HAP-1 (cell line): ENCODE measurements at regions not wholly inside any gene's neighbourhood (a gene's known extent, or its start where the extent isn't known, plus 50 kb on each side); places are given as distances from the start of the nearest gene placed in this dataset.

Experiments used
- DNase-seq, 2 experiments: peaks; one replicate each; pipeline ENCODE4 v3.0.0-alpha.2; 2016 to 2020; ENCODE audit warnings: low spot score in 2 of 2
- H3K27me3 ChIP-seq: fragments of 250-450 bp; sonication (Bioruptor Pico); 2 replicates; pipeline ENCODE4 v1.5.1; 2020; ENCODE audit warnings: low read depth, mild to moderate bottlenecking, moderate library complexity
- H3K36me3 ChIP-seq: fragments of 250-450 bp; sonication (Bioruptor Pico); replicated peaks from 2 replicates; pipeline ENCODE4 v1.5.1; 2020; ENCODE audit warnings: mild to moderate bottlenecking
- H3K4me1 ChIP-seq: fragments of 250-450 bp; sonication (Bioruptor Pico); 2 replicates; pipeline ENCODE4 v1.5.1; 2020; ENCODE audit warnings: mild to moderate bottlenecking
- H3K4me3 ChIP-seq: fragments of 250-450 bp; sonication (Bioruptor Pico); 2 replicates; pipeline ENCODE4 v1.5.1; 2020; ENCODE audit warnings: mild to moderate bottlenecking, moderate library complexity
- H3K9me3 ChIP-seq: fragments of 250-450 bp; sonication (Bioruptor Pico); 2 replicates; pipeline ENCODE4 v1.5.1; 2020; ENCODE audit warnings: mild to moderate bottlenecking, moderate library complexity
- in situ Hi-C: fragments of 300-500 bp; cut with MboI; formaldehyde crosslinking; loops from 3 replicates; pipeline ENCODE4 v1.14.3; 2020; ENCODE audit warnings: low sequenced_read_pairs, inconsistent platforms, mixed read lengths

GRCh38 chr3:180354214-180354613 lies 247.7 kb upstream of the TTC14 start:
- Histone ChIP-seq H3K4me3 (no peak overlapping the region), H3K9me3 (no peaks in the 10 kb centered on the region), H3K36me3 (no peaks in the 10 kb centered on the region), H3K27me3 (no peaks in the 10 kb centered on the region), H3K4me1 (peaks cover 13% of the 10 kb centered on the region)
- in situ Hi-C loops = no loop called here
- no peak for DNase-seq

- no peaks in the 10 kb centered on the region for H3K27me3 ChIP-seq
- H3K9me3 ChIP-seq = no peaks in the 10 kb centered on the region
- no peak overlapping the region for H3K4me3 ChIP-seq
- in situ Hi-C loops = no loop called here
- H3K4me1 ChIP-seq = peaks cover 13% of the 10 kb centered on the region
- DNase-seq = no peak
- no peaks in the 10 kb centered on the region for H3K36me3 ChIP-seq
Measured at GRCh38 chr3:180358179-180358578, 243.8 kb upstream of the TTC14 start.

- Histone ChIP-seq H3K9me3 (no peaks in the 10 kb centered on the region), H3K4me3 (no peak overlapping the region), H3K27me3 (peaks cover 4% of the 10 kb centered on the region; the same call in 1 of the 2 replicates), H3K4me1 (peaks cover 7% of the 10 kb centered on the region), H3K36me3 (no peaks in the 10 kb centered on the region)
- no peak for DNase-seq
- in situ Hi-C loops = no loop called here
Measured at GRCh38 chr3:180359061-180359952, 242.7 kb upstream of the TTC14 start.

GRCh38 chr3:180359953-180360279 lies 242.0 kb upstream of the TTC14 start:
- Histone ChIP-seq H3K27me3 (peaks cover 4% of the 10 kb centered on the region; the same call in 1 of the 2 replicates), H3K4me1 (peaks cover 5% of the 10 kb centered on the region; the same call in 1 of the 2 replicates), H3K36me3 (no peaks in the 10 kb centered on the region), H3K4me3 (no peak overlapping the region), H3K9me3 (no peaks in the 10 kb centered on the region)
- in situ Hi-C loops = no loop called here
- DNase-seq = no peak

- Histone ChIP-seq H3K36me3 (no peaks in the 10 kb centered on the region), H3K9me3 (no peaks in the 10 kb centered on the region), H3K4me1 (no peaks in the 10 kb centered on the region), H3K4me3 (no peak overlapping the region), H3K27me3 (peaks cover 4% of the 10 kb centered on the region; the same call in 1 of the 2 replicates)
- DNase-seq = no peak
- in situ Hi-C loops = no loop called here
Measured at GRCh38 chr3:180362081-180362480, 239.9 kb upstream of the TTC14 start.

GRCh38 chr3:180375831-180376230 lies 226.1 kb upstream of the TTC14 start:
- Histone ChIP-seq H3K4me3 (no peak overlapping the region), H3K36me3 (no peaks in the 10 kb centered on the region), H3K27me3 (peaks cover 3% of the 10 kb centered on the region; the same call in 1 of the 2 replicates), H3K9me3 (no peaks in the 10 kb centered on the region), H3K4me1 (no peaks in the 10 kb centered on the region)
- in situ Hi-C loops = no loop called here
- no peak for DNase-seq

- Histone ChIP-seq H3K27me3 (peaks cover 3% of the 10 kb centered on the region; the same call in 1 of the 2 replicates), H3K4me3 (no peak overlapping the region), H3K9me3 (no peaks in the 10 kb centered on the region), H3K4me1 (no peaks in the 10 kb centered on the region), H3K36me3 (no peaks in the 10 kb centered on the region)
- DNase-seq = no peak
- in situ Hi-C loops = no loop called here
Measured at GRCh38 chr3:180378496-180378895, 223.5 kb upstream of the TTC14 start.

- Histone ChIP-seq H3K27me3 (peaks cover 3% of the 10 kb centered on the region; the same call in 1 of the 2 replicates), H3K4me3 (no peak overlapping the region), H3K9me3 (no peaks in the 10 kb centered on the region), H3K36me3 (no peaks in the 10 kb centered on the region), H3K4me1 (no peaks in the 10 kb centered on the region)
- DNase-seq = no peak
- in situ Hi-C loops = no loop called here
Measured at GRCh38 chr3:180382638-180383180, 219.3 kb upstream of the TTC14 start.

GRCh38 chr3:180383332-180384020 lies 218.5 kb upstream of the TTC14 start:
- Histone ChIP-seq H3K4me1 (no peaks in the 10 kb centered on the region), H3K4me3 (no peak overlapping the region), H3K27me3 (peaks cover 3% of the 10 kb centered on the region; the same call in 1 of the 2 replicates), H3K36me3 (no peaks in the 10 kb centered on the region), H3K9me3 (no peaks in the 10 kb centered on the region)
- in situ Hi-C loops = no loop called here
- no peak for DNase-seq

- no peaks in the 10 kb centered on the region for H3K4me1 ChIP-seq
- no peak for DNase-seq
- no peak overlapping the region for H3K4me3 ChIP-seq
- H3K36me3 ChIP-seq = no peaks in the 10 kb centered on the region
- H3K9me3 ChIP-seq = no peaks in the 10 kb centered on the region
- in situ Hi-C loops = no loop called here
- H3K27me3 ChIP-seq = no peaks in the 10 kb centered on the region
Measured at GRCh38 chr3:180390313-180390712, 211.7 kb upstream of the TTC14 start.

GRCh38 chr3:180391001-180391400 lies 211.0 kb upstream of the TTC14 start:
- Histone ChIP-seq H3K27me3 (no peaks in the 10 kb centered on the region), H3K4me1 (no peaks in the 10 kb centered on the region), H3K36me3 (no peaks in the 10 kb centered on the region), H3K4me3 (no peak overlapping the region), H3K9me3 (no peaks in the 10 kb centered on the region)
- in situ Hi-C loops = no loop called here
- DNase-seq = no peak

GRCh38 chr3:180401226-180401625 lies 200.7 kb upstream of the TTC14 start:
- Histone ChIP-seq H3K9me3 (no peaks in the 10 kb centered on the region), H3K4me1 (no peaks in the 10 kb centered on the region), H3K27me3 (no peaks in the 10 kb centered on the region), H3K4me3 (no peak overlapping the region), H3K36me3 (no peaks in the 10 kb centered on the region)
- in situ Hi-C loops = no loop called here
- DNase-seq = no peak

- no peak for DNase-seq
Measured at GRCh38 chr3:180402471-180403073, 199.4 kb upstream of the TTC14 start.

GRCh38 chr3:180403156-180403555 lies 198.8 kb upstream of the TTC14 start:
- no peaks in the 10 kb centered on the region for H3K9me3 ChIP-seq
- no peak for DNase-seq
- in situ Hi-C loops = no loop called here

More at GRCh38 chr3:180402471-180403073, 199.4 kb upstream of the TTC14 start:
- no peaks in the 10 kb centered on the region for H3K9me3 ChIP-seq
- H3K4me3 ChIP-seq = no peak overlapping the region
- H3K36me3 ChIP-seq = no peaks in the 10 kb centered on the region
- in situ Hi-C loops = no loop called here
- H3K4me1 ChIP-seq = no peaks in the 10 kb centered on the region
- H3K27me3 ChIP-seq = no peaks in the 10 kb centered on the region

More at GRCh38 chr3:180403156-180403555, 198.8 kb upstream of the TTC14 start:
- Histone ChIP-seq H3K27me3 (no peaks in the 10 kb centered on the region), H3K36me3 (no peaks in the 10 kb centered on the region), H3K4me1 (no peaks in the 10 kb centered on the region), H3K4me3 (no peak overlapping the region)
